GM19035 (cell line): ENCODE measurements at regions not wholly inside any gene's neighbourhood (a gene's known extent, or its start where the extent isn't known, plus 50 kb on each side); places are given as distances from the start of the nearest gene placed in this dataset.
"Not testable (repeated sequence)": the region's sequence is repeated elsewhere in the genome, so short reads cannot be mapped to it uniquely, and the experiment has no call there.

Experiments used
- ATAC-seq: cut with Tn5 transposase; IDR thresholded peaks from one replicate; pipeline ENCODE4 v1.9.1; 2021; ENCODE audit not compliant: unreplicated experiment

- ATAC-seq, result no peak
These were observed 49.7 kb downstream of the SIPA1L2 start for GRCh38 chr1:232579958-232580941.

GRCh38 chr1:232579466-232579865 is 50.5 kb downstream of the SIPA1L2 start:
- no peak for ATAC-seq

GRCh38 chr1:232578651-232579195 is 51.2 kb downstream of the SIPA1L2 start:
- no peak for ATAC-seq

- ATAC-seq, result no peak
These were observed 52.2 kb downstream of the SIPA1L2 start for GRCh38 chr1:232577772-232578171.

GRCh38 chr1:232576537-232576936 is 53.4 kb downstream of the SIPA1L2 start:
- no peak for ATAC-seq

- no peak for ATAC-seq
These were observed 54.2 kb downstream of the SIPA1L2 start for GRCh38 chr1:232575763-232576040.

- ATAC-seq, result no peak
These were observed 54.8 kb downstream of the SIPA1L2 start for GRCh38 chr1:232574889-232575762.

GRCh38 chr1:232574077-232574476 is 55.9 kb downstream of the SIPA1L2 start:
- no peak for ATAC-seq

GRCh38 chr1:232571523-232571922 is 58.4 kb downstream of the SIPA1L2 start:
- ATAC-seq, result no peak

- ATAC-seq, result no peak
These were observed 59.9 kb downstream of the SIPA1L2 start for GRCh38 chr1:232570007-232570406.

GRCh38 chr1:232569554-232569921 is 60.4 kb downstream of the SIPA1L2 start:
- not testable (repeated sequence) for ATAC-seq

GRCh38 chr1:232568906-232569553 is 60.9 kb downstream of the SIPA1L2 start:
- ATAC-seq, result no peak

GRCh38 chr1:232568331-232568852 is 61.5 kb downstream of the SIPA1L2 start:
- ATAC-seq, result no peak

GRCh38 chr1:232566093-232566492 is 63.8 kb downstream of the SIPA1L2 start:
- ATAC-seq, result no peak

- ATAC-seq, result no peak
These were observed 67.0 kb downstream of the SIPA1L2 start for GRCh38 chr1:232562855-232563510.

GRCh38 chr1:232561381-232561780 is 68.6 kb downstream of the SIPA1L2 start:
- ATAC-seq, result no peak

- no peak for ATAC-seq
These were observed 69.0 kb downstream of the SIPA1L2 start for GRCh38 chr1:232560940-232561339.

GRCh38 chr1:232558954-232559353 is 71.0 kb downstream of the SIPA1L2 start:
- no peak for ATAC-seq

GRCh38 chr1:232557502-232558191 is 72.3 kb downstream of the SIPA1L2 start:
- no peak for ATAC-seq

GRCh38 chr1:232557096-232557495 is 72.8 kb downstream of the SIPA1L2 start:
- no peak for ATAC-seq
